Esophagus squamous epithelium (tissue), 4 donors: ENCODE measurements at regions not wholly inside any gene's neighbourhood (a gene's known extent, or its start where the extent isn't known, plus 50 kb on each side); places are given as distances from the start of the nearest gene placed in this dataset.

ENCODE experiments used
- CTCF ChIP-seq, 6 experiments: fragments of 450-650 bp in 4 of 6; fragments of 200-600 bp in 2 of 6; sonication (generic) in 2 of 6; IDR thresholded peaks; one replicate each; pipeline ENCODE4 v1.5.1; 2016 to 2019; ENCODE audit warnings: antibody characterized with exemption in 6 of 6, mild to moderate bottlenecking in 4 of 6, moderate library complexity in 4 of 6
- POLR2A ChIP-seq, 4 donors: fragments of 450-650 bp; IDR thresholded peaks; one replicate each; pipeline ENCODE4 v1.6.1; 2017; ENCODE audit warnings: antibody characterized with exemption in 4 of 4, mild to moderate bottlenecking in 4 of 4, moderate library complexity in 3 of 4

GRCh38 chr12:105819549-105819948 is 319.2 kb downstream of the NUAK1 start:
- TF ChIP-seq CTCF (IDR thresholded peaks at IDR 0.05) (no peak), POLR2A (IDR thresholded peaks at IDR 0.05) (no peak)
